Limb (tissue), 2 donors: ENCODE measurements at regions not wholly inside any gene's neighbourhood (a gene's known extent, or its start where the extent isn't known, plus 50 kb on each side); places are given as distances from the start of the nearest gene placed in this dataset.

ENCODE experiments used
- DNase-seq, 2 donors: peaks; one replicate each; pipeline ENCODE4 v3.0.0-alpha.2; 2016; ENCODE audit errors: extremely low spot score in 2 of 2

DNA sequence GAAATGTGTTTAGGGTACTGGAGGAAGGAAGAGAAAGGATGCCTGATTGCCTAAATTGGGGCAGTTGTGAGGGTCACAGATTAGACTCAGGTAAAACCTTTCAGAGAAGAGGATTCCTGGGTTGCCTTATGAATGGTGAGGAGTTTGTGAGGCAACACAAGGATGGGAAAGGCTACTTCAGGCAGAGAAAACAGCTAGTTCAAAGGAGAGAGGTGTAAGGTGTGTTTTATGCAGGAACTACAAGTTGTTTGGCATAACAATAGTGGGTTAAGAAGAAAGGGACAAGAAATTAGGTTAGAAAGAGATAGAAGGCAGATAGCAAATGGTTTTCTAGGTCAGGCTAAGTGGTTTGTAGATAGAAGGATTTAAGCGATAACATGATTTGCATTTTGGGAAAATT, 75.1 kb upstream of the PGRMC2 start:
- no peak for DNase-seq

DNA sequence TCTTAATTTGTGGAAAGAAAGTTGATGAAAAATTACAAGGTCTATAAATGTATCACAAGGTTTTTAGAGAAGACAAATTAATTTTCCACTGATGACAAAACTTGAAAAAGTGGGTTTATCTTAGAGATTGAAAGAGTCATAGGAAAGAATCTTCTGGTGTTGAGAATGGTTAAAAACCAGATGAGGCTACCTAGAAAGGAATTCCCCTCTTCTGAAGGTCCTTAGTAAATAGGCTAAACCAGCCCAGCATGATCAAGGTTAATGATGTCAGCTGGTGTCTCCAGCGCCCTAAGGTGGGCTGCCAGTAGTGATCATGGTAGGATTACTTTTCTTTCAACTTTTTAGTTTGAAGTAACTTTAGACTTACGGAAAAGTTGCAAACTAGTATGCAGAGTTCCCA, 71.8 kb upstream of the PGRMC2 start:
- DNase-seq: no peak

DNA sequence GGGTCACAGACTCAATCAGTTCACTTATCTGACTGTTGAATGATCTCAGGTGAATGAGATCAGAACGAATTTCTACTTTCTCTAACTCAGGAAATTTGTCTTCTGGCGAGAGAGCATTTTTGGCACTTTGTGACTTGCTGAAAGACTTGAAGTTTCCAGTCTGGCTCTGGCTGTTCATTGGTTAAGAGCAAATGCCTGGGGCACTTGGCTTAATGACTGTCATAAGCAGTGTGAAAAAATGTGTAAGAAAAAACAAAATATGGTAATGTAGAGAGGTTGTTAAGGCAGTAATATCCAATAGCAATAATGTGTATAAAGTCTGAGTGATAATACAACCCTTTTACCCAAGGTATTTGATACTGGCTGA, 71.3 kb upstream of the PGRMC2 start:
- DNase-seq: no peak

DNA sequence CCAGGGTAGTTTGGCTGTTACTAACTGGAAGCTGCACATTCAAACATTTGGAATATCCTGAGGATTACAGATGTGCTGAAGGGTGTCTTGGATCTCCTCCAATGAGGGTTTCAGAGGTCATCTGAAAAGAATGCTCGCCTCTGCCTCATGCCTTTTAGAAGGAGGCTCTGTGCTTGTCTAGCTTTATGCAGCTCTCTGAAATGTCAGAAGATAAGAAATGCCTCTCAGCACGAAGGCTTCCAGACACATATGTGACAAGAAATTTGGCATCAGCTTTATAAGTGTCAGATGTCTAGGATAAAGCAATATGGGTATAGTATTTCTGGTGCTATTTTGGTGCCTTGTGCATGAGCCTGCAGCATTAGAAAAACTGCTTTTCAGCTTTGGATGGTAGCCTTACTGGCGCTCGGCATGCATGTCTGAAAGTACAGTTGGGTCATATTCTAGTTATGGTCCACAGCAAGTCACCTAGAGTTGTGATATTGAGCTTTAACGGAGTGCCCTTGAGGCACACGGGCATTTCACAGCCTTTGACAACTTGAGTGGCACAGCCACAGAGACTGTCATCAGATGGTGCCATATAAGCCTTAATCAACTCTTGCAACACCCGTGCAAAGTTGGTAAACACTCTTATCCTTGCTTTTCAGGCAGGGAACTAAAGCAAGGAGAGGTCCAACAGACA, 70.8 kb upstream of the PGRMC2 start:
- DNase-seq: no peak

DNA sequence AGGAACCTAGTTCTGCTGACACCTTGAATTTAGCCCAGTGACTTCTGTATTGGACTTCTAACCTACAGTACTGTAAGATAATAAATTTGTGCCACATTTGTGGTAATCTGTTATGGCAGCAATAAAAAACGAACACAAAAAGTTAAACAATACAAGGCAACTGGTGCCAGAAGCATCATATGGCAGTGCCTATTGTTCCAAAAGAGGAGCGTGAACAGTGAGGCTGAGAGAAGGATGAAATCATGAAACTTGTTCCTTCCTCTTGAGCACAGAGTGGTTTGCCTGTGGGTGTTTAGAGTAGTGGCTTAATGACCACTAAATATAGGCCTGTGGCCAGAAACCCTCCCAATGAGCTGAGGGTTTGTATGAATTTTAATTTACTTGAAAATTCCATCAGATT, 69.7 kb upstream of the PGRMC2 start:
- DNase-seq: no peak

DNA sequence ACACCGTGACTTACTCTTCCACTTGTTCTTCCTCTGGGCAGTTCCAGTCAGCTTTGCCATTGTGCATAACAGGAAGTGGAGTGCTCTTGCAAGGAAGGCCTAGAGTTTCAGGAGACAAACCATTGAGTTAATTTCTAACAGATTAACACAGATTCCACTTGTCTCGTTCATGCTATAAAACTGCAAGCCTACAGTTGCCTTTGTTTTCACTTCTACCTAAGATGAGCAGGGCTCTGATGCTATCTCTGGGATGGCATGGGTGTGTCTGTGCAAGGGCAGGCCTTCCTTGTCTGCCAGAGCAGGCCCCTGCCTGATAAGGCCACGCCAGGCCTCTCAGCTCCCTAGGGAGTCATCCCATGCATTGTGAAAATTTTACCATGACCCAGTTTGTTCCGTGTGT, 67.7 kb upstream of the PGRMC2 start:
- DNase-seq: no peak

DNA sequence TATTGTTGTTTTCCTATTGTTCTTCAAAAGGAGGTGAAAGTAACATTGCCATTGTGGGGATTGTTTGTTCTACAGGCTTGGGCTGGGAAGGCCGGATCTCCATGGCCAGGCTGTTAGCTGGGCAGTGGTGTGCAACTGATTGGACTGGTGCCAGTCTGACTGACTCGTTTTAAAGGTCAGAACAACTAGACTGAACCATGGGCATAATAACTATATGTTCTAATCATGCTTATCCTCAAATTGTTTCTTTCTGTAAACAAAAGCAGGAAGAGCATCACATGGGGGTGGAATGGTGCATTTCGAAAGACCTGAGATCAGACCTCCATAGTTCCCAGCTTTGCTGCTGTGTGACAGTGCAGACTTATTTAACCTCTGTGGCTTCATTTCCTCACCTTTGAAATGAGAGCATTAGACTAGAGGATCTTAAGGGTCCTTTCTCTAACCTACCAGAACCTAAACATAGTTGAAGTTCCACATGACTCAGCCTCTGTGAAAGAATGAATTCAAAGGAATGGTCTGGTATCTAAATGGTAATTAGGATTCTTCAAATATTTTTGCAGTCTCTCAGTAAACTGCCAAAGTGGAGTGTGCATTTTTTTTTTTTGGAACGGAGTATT, 66.7 kb upstream of the PGRMC2 start:
- no peak for DNase-seq

DNA sequence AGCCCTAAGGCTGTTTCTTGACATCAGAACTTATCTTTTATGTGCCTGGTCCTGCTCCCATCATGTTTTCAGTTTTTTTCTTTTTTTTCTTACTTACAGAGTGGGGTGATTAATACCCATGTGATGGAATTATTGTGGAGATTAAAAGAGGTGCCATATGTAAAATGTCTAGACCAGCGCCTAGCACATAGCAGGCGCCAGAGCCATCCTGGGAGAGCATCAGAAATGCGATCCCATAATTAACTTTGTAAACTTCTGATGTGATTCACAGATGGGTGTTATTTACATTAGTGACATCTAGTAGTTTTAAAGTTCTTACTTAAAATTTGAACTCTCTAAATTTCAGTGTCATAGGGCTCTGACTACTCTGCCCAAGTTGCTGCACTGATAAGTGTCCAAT, 66.2 kb upstream of the PGRMC2 start:
- no peak for DNase-seq

DNA sequence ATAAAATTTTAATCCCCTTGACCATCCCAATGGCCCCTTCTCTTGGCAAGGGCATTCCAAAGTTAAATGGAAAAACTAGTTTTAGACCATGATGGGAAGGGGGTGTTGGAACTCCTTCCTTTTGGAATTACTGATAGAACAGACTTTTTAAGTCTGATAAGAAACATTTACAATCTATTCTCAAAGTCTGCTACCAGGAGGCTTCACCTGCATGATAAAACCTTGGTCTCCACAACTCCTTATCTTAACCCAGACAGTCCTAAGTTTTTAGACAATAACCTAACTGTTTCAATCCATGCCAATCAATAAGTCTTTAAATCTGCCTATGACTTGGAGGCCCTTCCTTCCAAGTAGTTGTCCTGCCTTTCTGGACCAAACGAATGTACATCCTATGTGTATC, 63.9 kb upstream of the PGRMC2 start:
- no peak for DNase-seq

DNA sequence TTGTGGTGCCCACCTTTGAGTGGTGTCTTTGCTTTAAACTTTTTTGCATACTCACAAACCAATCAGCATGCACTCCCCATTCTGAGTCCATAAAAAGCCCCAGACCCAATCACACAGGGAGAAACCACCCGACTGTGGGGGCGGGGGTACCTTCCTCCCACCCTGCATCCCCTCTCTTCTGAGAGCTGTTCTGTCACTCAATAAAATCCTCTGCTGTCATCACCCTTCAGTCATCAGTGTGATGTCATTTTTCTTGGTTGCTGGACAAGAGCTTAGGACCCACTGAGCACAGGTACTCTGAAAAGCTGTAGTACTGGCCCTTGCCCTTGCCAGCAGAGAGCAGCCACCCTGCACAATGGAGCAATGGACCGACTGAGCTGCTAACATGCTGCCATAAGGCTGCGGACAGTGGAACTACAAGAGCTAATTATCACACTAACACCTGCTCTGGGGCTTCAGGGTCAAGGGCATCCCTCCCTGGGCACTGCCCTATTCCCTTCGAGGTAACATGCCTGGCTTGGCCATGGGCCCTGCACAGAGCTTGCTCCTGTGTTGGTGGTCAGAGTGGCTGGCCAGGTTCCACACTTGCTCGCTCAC, 62.9 kb upstream of the PGRMC2 start:
- no peak for DNase-seq

DNA sequence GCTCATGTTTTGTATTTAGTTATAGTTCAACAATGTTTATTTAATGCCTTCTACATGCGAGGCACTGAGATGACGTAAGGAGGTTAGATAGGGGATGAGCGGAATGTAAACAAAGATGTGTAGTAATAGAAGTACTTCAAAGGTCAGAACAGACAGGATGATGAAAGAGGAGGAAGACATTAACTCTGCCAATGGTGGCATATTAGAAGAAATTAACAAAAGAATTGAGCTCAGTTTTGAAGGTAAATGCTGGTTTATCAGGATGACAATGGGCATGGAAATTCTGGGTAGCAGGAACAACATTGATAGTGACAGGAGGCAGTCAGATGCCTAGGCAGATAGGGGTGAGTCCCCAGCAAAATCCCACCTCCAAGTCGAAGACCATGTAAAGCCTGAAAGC, 62.3 kb upstream of the PGRMC2 start:
- no peak for DNase-seq

DNA sequence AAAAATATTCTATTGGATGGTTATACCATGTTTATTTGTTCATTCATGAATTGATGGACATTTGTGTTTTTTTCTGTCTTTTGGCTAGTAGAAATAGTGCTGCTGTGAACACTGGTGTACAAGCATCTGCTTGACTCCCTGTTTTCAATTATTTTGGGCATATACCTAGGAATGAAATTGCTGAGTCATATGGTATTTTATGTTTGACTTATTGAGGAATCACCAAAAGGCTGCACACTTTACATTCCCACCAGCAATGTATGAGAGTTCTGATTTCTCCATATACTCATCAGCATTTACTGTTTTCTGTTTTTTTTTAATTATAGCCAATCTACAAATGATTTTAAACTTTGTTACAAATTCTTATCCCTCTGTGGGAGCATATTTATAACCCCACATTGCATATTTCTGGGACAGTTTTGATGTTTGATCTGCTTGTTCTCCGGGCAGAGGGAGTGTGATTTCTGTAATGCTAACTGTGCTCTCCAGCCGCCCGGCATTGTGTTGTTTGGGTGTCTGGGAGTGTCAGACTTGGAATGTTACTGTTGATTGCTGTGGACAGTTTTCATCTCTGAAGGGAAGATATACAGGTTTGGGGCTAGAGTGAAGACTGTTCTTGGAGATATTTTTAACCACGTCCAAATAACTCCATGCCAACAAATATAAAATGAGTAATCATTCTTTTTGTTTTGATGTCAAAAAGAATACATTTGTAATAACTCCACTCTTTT, 60.5 kb upstream of the PGRMC2 start:
- DNase-seq: no peak

DNA sequence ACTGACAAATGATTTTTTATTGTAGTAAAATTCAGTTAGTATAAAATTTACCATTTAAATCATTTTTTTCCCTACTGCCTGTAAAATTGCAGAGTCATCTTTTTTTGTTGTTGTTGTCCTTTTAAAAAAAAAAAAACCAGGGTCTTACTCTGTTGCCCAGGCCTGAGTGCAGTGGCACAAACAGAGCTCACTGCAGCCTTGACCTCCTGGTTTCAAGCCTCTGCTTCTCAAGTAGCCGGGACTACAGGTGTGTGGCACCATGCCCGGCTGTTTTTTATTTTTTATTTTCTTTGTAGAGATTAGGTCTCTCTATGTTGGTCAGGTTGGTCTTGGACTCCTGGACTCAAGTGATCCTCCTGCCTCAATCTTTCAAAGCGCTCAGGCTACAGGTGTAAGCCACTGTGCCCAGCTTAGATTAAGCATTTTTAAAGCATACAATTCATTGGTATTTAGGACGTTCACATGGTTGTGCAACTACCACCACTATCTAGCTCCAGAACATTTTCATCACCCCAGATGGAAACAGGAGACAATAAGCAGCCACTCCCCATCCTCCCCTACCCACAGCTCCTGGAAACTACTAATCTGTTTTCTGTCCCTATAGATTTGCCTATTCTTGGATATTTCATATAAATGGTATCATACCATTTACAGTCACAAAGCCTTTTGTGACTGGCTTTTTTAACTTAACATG, 59.7 kb upstream of the PGRMC2 start:
- DNase-seq: no peak

DNA sequence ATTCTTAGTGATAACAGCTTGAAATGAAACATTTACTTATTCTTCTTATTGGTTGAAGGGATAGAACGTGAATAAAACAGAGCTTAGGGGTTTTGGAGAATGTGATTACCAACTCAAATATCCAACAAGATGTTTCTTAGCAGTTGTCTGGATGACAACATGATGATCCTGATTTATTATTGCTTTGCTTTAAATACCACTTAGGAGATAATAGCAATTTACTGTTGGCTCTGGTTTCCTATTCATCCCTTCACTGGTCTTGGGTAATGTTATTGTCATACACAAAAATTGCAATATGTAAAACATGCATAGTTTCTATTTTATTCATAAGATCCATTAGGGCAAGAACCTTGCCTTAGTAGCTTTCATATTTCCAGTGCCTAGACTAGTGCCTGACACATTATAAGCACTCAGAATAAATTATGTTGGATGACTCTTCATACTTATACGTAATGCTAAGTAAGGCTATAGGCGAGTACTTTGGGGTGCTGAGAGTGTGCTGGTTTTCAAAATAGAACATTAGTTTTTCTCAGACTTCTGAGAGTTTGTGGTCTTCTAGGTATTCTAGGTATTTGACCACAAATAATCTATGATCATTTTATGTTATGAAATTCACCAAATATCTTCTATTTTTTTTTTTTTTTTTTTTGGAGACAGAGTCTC, 58.6 kb upstream of the PGRMC2 start:
- no peak for DNase-seq

DNA sequence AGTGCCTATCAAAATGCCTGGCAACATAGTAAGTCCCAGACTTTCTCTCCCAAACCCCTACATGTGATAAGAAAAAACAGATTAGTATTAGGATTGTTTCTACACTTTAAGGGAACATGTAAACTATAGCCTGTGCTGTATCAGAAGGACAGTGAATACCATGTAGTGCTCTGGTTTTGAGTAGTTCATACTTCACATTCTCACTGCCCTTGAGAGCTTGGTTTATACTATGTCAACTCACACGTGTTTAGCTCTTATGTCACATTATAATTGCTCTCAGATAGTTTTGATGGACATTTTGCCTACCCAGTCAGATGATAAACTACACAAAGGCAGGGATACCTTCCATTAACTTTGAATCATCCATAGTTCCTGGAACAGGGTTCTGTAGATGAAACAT, 58.0 kb upstream of the PGRMC2 start:
- DNase-seq: no peak

DNA sequence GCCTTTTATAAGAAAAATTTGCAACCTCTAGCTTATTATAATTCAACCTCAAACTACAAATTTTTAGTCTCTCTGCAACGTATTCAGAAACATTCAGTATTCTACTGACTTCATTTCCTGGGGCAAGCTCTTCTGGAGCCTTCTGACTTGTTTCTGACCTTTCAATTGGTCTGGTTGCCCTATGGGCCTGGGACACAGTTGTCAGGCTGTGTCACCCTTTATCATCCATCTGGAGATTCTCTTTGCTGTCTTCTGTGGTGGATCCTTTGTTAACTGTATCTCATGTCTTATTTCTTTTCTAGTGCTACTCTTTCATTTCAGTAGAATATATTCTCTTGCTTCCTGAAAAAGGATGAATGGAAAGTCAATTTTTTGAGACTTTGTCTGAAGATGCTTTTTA, 55.1 kb upstream of the PGRMC2 start:
- no peak for DNase-seq

DNA sequence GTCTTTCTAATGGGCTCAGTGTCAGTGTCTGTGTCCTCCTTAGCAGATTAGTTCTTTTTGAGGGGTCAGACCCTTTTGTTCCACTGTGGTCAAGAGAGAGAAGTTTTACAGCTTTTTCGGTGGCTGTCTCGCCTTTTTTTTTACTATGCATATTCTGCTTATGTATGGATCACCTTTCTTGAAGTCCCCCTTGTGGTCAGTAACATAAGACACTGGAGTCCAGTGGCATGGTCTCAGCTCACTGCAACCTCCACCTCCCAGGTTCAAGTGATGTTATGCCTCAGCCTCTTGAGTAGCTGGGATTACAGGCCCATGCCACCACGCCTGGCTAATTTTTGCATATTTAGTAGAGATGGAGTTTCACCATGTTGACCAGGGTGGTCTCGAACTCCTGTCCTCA, 54.0 kb upstream of the PGRMC2 start:
- no peak for DNase-seq

DNA sequence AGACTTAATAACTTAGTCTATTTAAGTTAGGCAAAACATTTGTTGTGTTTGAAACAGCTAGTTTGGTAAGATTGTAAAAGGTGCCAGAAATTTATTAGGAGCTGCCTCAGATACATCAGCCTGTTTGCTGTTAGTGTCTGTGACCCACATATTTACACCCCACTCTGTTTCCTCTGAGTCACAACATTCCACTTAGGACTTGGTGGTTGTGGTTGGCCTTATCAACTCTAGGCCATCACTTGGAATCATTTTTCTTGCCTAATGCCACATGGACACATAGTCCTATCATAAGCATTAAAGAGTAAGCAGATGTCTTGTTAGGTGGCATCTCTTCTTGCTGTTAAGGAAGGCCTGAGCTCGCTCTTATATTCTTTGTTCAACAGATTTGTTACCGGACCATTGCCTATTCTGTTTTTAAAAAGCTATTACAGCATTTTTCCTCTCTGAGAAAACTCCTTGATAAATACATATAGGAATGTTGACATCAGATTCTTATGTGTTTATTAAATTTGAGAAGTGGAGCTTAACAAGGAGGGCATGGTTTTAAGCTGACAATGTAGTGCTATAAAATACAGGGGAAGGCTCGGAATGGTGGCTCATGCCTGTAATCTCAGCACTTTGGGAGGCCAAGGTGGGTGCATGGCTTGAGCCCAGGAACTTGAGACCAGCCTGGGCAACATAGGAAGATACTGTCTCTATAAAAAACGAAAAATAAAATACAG, 51.2 kb upstream of the PGRMC2 start:
- no peak for DNase-seq

DNA sequence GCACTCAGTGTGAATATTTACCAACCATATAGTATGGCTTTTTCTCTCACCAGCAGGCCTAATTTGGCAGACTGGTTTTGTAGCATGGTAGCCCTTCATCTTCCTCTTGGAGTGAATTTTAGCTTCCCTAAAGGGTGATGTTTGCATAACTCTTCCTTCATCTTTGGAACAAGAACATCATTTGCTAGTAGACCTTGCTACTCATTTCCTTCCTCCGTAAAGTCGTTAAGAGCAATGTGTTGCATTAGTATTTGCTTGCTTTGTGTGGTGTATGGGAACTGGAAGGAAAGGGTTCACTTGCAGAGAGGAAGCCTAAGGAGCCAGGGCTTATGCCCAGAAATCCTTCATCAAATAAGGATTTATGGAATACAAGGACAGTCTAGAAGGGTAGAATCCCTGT, 50.2 kb upstream of the PGRMC2 start:
- DNase-seq: no peak
